ENCODE measurements at regions not wholly inside any gene's neighbourhood (a gene's known extent, or its start where the extent isn't known, plus 50 kb on each side); places are given as distances from the start of the nearest gene placed in this dataset.

DNA sequence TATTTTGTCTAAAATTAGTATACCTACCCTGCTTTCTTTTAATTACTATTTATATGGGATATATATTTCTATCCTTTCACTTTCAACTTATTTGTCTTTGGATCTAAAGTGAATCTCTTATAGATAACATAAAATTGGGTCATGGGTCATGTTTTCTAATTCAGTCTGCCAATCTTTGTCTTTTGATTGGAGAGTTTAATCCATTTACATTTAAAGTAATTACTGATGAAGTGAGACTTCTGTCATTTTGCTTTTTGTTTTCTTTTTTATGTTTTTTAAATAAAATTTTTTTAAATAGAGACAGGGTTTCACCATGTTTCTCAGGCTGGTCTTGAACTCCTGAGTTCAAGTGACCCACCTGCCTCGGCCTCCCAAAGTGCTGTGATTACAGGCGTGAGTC is 50.5 kb upstream of the PRDM1 start:
- no peaks in the 10 kb centered on the region for H3K27me3 ChIP-seq
- no peaks in the 10 kb centered on the region for H3K36me3 ChIP-seq
- in situ Hi-C loops (cut with MboI; ENCODE audit: low sequenced_read_pairs in 4 of 4) (no loop called here), intact Hi-C loops (cut with DNase I; ENCODE audit: low total_unique reads) (no loop called here)
- ATAC-seq: no peak
- no peaks in the 10 kb centered on the region for H3K9me3 ChIP-seq
- H3K4me3 ChIP-seq: no peak overlapping the region
- H3K27ac ChIP-seq: no peak overlapping the region
- TF ChIP-seq, protein P1, sequence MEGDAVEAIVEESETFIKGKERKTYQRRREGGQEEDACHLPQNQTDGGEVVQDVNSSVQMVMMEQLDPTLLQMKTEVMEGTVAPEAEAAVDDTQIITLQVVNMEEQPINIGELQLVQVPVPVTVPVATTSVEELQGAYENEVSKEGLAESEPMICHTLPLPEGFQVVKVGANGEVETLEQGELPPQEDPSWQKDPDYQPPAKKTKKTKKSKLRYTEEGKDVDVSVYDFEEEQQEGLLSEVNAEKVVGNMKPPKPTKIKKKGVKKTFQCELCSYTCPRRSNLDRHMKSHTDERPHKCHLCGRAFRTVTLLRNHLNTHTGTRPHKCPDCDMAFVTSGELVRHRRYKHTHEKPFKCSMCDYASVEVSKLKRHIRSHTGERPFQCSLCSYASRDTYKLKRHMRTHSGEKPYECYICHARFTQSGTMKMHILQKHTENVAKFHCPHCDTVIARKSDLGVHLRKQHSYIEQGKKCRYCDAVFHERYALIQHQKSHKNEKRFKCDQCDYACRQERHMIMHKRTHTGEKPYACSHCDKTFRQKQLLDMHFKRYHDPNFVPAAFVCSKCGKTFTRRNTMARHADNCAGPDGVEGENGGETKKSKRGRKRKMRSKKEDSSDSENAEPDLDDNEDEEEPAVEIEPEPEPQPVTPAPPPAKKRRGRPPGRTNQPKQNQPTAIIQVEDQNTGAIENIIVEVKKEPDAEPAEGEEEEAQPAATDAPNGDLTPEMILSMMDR (IDR thresholded peaks at IDR 0.05 in 4 of 5, conservative IDR thresholded peaks at IDR 0.05 in 1 of 5): no peak
- no peak for TF ChIP-seq POLR2A (IDR thresholded peaks at IDR 0.05)
- no peaks in the 10 kb centered on the region for H3K4me1 ChIP-seq
- no peak for DNase-seq

DNA sequence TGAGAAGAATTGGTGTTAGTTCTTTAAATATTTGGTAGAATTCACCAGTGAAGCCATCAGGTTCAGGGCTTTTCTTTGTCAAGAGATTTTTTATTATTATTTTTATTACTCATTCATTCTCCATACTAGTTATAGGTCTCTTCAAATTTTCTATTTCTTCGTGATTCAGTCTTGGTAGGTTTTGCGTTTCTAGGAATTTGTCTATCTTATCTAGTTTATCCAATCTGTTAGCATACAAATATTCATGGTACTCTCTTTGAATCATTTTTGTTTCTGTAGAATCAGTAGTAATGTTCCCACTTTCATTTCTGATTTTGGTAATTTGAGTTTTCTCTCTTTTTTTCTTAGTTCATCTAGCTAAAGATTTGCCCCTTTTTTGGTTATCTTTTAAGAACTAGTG is 52.3 kb upstream of the PRDM1 start:
- Histone ChIP-seq H3K27ac (no peak overlapping the region), H3K9me3 (no peaks in the 10 kb centered on the region), H3K4me3 (no peak overlapping the region), H3K36me3 (no peaks in the 10 kb centered on the region), H3K27me3 (no peaks in the 10 kb centered on the region), H3K4me1 (no peaks in the 10 kb centered on the region)
- in situ Hi-C loops (cut with MboI; ENCODE audit: low sequenced_read_pairs in 4 of 4) (no loop called here), intact Hi-C loops (cut with DNase I; ENCODE audit: low total_unique reads) (no loop called here)
- TF ChIP-seq, protein P1 (IDR thresholded peaks at IDR 0.05 in 4 of 5, conservative IDR thresholded peaks at IDR 0.05 in 1 of 5): no peak
- TF ChIP-seq POLR2A (IDR thresholded peaks at IDR 0.05): no peak
- ATAC-seq: no peak
- no peak for DNase-seq

DNA sequence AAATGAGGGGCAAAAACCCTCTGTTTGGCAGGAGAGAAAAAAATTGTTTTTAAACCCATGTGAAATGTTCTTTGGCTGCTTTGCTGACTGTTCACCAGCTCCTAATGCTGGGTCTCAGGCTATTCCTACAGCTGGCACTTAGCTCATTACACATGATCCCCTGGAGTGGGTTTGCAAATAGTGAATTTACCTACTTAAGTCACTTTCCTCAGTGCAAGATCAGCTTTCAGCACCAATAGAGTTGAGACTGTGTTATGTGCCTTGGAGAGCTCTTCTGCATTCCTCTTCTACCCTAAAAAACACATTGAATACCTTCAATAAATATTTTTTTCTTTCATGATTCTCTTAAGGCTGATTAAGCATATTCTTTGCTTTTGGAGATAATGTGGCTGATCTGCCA is 58.4 kb upstream of the PRDM1 start:
- H3K9me3 ChIP-seq: no peaks in the 10 kb centered on the region
- H3K27ac ChIP-seq: no peak overlapping the region
- no peaks in the 10 kb centered on the region for H3K36me3 ChIP-seq
- no peak for ATAC-seq
- peaks cover 0 to 7% (median 0%) of the 10 kb centered on the region in 3 donors for H3K27me3 ChIP-seq
- no peak overlapping the region for H3K4me3 ChIP-seq
- no peak for TF ChIP-seq POLR2A (IDR thresholded peaks at IDR 0.05)
- TF ChIP-seq, protein P1 (IDR thresholded peaks at IDR 0.05 in 4 of 5, conservative IDR thresholded peaks at IDR 0.05 in 1 of 5): no peak
- no peaks in the 10 kb centered on the region for H3K4me1 ChIP-seq
- no peak for DNase-seq
- in situ Hi-C loops (cut with MboI; ENCODE audit: low sequenced_read_pairs in 4 of 4): no loop called here
- intact Hi-C loops (cut with DNase I; ENCODE audit: low total_unique reads): no loop called here

DNA sequence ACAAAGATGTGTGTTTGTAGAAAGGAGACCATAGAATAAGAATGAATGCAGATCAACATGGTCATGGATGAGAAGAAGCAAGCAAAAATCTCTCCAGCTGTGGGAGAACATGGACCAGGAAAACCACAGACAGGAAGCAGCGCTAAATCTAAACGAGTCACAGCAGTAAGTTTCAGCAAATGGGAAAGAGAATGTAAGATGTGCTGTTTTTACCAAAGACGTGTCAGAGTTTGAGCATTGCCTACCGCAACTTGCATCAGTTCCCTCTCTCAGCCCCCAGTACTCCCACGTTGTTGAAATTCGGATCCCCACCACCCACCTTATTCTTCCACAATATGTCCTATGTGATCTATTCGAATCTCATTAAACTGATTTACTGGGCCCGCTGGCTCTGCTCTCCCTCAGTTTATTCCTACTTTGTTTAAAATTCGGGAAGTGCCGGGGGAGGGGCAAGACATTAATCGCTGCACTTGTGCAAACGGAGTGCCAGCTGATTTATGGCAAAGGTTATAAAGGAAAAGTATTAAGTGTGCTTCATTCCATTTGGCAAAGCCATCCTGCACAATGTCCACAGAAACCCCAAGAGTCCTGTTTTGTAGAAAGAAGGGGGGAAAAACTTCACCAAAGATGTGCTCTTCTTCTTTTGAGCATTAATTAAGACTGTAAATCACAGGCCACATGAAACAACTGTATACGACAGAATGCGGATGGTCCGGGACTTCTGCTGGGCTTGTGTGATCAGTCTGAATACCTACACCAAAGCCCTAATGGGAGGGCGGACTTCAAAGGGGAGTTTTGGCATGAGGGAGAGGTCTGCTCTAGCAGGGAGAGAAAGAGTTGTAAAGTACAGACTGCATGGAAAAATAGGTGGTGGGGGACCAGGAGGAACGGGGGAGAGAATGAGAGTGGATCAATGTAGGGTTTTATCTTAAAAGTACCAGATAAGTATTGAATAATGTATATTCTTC is 59.1 kb upstream of the PRDM1 start:
- no peaks in the 10 kb centered on the region for H3K9me3 ChIP-seq
- H3K27me3 ChIP-seq: peaks cover 0 to 7% (median 0%) of the 10 kb centered on the region in 3 donors
- DNase-seq (no peak), ATAC-seq (no peak)
- H3K4me1 ChIP-seq: no peaks in the 10 kb centered on the region
- H3K4me3 ChIP-seq: no peak overlapping the region
- TF ChIP-seq POLR2A (IDR thresholded peaks at IDR 0.05): no peak
- TF ChIP-seq, protein P1 (IDR thresholded peaks at IDR 0.05 in 4 of 5, conservative IDR thresholded peaks at IDR 0.05 in 1 of 5): no peak
- no peaks in the 10 kb centered on the region for H3K36me3 ChIP-seq
- H3K27ac ChIP-seq: no peak overlapping the region
- intact Hi-C loops (cut with DNase I; ENCODE audit: low total_unique reads) (no loop called here), in situ Hi-C loops (cut with MboI; ENCODE audit: low sequenced_read_pairs in 4 of 4) (no loop called here)

Measured in gastrocnemius medialis (tissue), 4 donors.